Ishikawa (cell line): ENCODE measurements at regions not wholly inside any gene's neighbourhood (a gene's known extent, or its start where the extent isn't known, plus 50 kb on each side); places are given as distances from the start of the nearest gene placed in this dataset.

Source experiments
- EP300 ChIP-seq: IDR thresholded peaks from 2 replicates; pipeline ENCODE4 v1.6.1; 2012; ENCODE audit warnings: borderline replicate concordance
- TAF1 ChIP-seq: IDR thresholded peaks from 2 replicates; pipeline ENCODE4 v1.6.1; 2012; ENCODE audit warnings: low read depth, mild to moderate bottlenecking
- TEAD4 ChIP-seq: IDR thresholded peaks from 2 replicates; pipeline ENCODE4 v1.6.1; 2012
- YY1 ChIP-seq: IDR thresholded peaks from 2 replicates; pipeline ENCODE4 v1.6.1; 2012; ENCODE audit warnings: low read depth

- TF ChIP-seq YY1 (no peak), TAF1 (no peak), TEAD4 (no peak), EP300 (no peak)
Measured at GRCh38 chr14:49196327-49196726, 389.9 kb downstream of the RPS29 start.
